NCI-H345 treated with DMSO at 0.1 percent for 48 hours (cell line): ENCODE measurements at regions not wholly inside any gene's neighbourhood (a gene's known extent, or its start where the extent isn't known, plus 50 kb on each side); places are given as distances from the start of the nearest gene placed in this dataset.
"Not testable (repeated sequence)": the region's sequence is repeated elsewhere in the genome, so short reads cannot be mapped to it uniquely, and the experiment has no call there.

Source experiments
- DNase-seq: peaks from one replicate; lab custom pipeline; 2025; ENCODE audit not compliant: unreplicated experiment; lab: John Stamatoyannopoulos, UW

DNA sequence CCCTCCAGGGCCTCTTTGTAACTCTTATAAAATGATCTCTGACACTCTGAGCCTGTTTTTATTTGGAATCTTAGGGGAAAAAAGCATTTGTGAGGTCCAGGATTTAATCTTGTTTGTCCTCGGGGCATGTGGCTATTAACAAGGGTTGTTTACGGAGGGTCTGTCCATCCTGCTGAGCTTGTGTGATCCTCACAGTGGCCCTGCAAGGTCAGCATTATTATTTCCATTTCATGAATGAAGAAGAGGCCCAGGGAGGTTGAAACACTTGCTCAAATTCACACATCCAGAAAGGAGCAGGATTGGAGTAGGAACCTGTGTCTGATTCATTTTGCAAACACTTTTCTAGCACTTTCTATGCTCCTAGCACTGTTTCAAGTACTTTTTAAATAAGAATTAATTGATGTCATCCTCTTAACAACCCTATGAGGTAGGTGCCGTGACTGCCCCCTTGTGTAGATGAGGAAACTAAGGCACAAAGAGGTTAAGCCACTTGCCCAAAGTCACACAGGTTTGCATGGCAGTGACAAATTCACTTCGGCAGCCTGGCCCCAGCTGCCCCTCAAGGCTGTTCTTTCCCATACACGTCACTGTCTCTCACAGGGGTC is 178.9 kb downstream of the MIS18A start:
- peak; percentile 27 for DNase-seq

GRCh38 chr21:32096411-32096810 is 182.4 kb downstream of the MIS18A start:
- peak; percentile 30 for DNase-seq

DNA sequence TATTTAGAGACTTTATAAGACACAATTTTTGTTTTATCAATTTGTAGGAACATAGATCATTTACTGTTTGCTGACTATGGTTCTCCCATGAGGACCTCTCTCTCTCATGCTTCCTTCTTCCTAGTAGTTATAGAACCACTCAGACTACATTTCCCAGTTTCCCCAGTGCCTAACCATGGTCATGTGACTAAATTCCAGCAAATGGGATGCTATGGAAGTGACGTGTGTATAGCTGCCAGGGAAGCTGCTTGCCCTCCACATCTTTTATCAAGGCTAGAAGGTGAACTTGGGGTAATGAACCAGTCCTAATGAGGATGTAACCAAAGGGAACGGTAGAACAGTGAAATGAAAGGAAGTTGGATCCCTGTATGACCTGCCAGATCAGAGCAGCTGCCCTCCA is 184.0 kb downstream of the MIS18A start:
- no peak for DNase-seq

GRCh38 chr21:32093646-32094462 is 185.0 kb downstream of the MIS18A start:
- DNase-seq = no peak

- no peak for DNase-seq
Measured at GRCh38 chr21:32090956-32091355, 187.9 kb downstream of the MIS18A start.

DNA sequence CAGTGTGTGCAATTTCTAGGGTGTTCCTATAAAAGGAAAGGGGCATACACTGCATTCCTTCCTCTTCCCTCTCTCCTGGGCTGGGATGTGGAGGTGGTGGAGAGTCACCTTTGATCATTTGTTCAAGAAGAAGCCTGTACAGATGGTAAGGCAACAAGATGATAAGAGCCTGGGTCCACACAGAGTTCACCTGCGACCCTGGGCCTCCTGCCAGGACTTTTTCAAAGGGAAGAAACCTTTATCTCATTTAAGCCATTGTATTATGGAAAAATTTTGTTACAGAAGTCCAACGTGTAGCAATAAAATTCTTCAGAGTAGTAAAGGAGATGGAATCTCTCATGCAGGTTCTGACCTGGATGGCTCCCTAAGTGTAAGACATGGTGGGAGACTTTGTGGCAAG is 189.1 kb downstream of the MIS18A start:
- no peak for DNase-seq

DNA sequence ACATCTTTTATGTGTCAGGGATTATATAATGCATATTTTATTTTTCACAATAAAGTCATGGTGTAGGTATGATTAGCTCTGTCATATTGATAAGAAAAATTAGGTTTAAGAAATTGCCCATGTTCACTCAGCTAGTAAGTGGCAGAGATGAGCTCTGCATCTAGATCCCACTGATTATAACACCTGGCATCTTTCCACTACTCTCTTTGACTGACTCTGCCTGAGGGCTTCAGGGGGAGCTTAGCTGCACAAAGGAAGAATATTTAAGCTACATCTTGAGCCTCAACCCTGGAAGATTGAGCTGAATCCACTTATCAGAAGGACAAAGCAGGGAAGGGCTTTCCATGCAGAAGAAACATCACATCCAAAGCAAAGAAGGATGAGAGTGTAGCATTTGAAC is 190.4 kb downstream of the MIS18A start:
- peak; percentile 4 for DNase-seq

DNA sequence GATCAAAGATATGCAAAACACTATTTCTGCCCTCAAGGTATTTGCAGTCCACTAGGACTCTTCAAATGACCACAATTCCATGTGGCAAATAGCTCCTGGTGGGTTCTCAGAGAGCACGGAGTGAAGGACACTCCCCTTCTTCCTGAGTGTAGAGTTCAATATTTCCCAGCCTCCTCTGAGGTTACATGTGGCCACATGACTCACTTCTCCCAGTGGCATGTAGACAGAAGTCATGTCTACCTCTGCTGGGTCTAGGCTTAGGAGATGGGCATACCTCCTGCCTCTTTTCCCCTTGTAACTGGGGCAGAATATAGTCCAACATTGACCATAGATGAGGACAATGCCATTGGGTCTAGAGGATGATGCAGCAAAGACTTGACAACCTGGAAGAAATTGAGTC is 191.4 kb downstream of the MIS18A start:
- DNase-seq = no peak

GRCh38 chr21:32083197-32083596 is 195.7 kb downstream of the MIS18A start:
- DNase-seq = peak; percentile 96

DNA sequence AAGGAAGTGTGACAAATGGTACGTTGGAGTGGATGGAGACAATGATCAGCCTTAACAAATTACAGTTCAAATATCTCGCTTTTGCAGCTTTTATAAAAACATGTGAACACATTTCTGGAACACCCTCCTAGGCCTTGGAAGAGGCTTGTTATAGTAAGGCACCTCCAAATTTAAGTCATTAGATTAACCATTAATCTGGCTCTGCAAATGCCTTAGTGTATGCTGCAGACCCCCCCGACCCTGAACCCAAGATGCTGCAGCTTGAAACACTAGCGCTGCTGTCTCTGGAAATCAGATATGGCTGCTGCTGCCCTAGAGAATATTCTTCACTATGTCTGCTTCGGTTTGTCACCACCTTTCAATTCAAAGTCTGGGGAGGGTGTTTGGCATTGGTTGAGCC is 196.4 kb downstream of the MIS18A start:
- DNase-seq = no peak

- DNase-seq = no peak
Measured at GRCh38 chr21:32073593-32073992, 200.8 kb downstream of the HUNK start.

GRCh38 chr21:32073190-32073589 is 200.4 kb downstream of the HUNK start:
- no peak for DNase-seq

DNA sequence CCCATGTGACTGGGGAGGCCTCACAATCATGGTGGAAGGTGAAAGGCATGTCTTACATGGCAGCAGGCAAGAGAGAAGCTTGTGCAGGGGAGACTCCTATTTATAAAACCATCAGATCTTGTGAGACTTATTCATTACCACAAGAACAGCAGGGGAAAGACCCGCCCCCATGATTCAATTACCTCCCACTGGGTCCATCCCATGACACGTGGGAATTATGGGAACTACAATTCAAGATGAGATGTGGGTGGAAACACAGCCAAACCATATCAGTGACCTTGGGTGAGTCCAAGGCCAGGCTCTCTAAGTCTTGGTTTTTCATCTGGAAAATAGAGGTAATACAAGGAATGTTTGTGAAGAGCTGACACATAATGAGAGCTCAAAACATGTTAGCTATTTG is 198.8 kb downstream of the HUNK start:
- DNase-seq = not testable (repeated sequence)

DNA sequence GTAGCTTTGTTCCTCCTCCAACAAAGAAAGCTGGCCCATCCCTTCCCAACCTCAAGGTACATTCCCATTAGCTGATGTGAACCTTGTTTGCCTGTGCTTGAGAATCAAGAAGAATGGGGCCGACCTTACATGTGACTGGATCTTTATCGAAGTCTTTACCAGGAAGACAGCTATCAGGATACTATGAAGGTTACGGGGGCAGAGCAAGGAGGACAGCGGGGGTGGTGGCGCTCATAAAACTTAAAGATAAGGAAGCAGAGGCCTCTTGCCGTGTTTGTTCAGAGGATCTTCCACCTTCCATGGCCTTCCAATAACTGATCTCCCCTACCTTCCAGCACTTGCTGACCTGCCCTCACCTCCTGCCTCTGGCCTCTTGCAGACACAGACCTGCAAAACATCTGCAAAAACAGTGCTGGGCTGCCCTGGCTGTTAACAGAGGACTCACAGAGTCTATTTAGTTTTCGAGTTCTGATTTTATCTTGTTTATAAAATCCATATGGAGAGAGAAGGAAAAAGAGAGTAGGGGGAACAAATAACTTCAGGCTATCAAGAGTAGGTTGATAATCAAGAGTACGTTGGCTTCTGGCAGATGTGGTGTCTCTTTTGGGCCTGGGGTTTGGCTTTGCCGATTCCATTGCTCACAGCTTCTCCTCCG is 198.0 kb downstream of the HUNK start:
- DNase-seq = no peak

DNA sequence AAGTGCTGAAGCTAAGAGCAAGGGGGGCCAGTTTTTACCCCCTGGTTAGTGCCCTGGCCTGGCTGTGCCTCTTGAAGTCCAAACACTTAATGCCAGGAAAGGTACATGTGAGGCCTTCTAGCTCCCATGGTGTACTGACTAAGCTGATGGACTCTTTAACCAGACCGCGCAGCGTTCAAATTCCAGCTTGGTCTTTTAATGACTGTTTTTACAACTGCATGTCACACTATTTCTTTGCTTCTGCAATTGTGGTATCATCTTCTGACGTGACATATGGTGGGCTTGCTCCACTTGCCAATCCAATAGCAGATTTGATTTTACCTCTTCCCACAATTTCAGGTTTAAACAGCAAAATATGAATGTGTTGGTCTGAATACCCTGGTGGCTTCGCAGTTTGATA is 197.3 kb downstream of the HUNK start:
- no peak for DNase-seq

DNA sequence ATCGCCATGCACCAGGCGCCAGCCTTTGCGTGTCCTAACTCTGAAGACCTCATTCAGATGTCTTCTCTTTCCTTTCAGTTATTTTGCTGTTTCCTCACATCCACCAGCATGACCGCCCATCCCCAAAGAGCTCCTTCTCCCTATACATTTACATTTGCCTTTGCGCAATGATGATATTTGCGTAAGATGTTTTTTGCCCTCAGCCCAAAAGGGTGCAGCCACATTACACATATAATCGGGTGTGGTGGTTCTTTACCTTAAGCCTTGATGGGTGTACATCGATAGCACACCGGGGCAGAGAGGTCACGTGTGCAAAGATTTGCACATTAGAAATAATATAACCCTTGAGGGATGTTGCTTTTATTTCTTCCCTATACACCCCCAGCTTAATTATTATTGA is 192.8 kb downstream of the HUNK start:
- no peak for DNase-seq

DNA sequence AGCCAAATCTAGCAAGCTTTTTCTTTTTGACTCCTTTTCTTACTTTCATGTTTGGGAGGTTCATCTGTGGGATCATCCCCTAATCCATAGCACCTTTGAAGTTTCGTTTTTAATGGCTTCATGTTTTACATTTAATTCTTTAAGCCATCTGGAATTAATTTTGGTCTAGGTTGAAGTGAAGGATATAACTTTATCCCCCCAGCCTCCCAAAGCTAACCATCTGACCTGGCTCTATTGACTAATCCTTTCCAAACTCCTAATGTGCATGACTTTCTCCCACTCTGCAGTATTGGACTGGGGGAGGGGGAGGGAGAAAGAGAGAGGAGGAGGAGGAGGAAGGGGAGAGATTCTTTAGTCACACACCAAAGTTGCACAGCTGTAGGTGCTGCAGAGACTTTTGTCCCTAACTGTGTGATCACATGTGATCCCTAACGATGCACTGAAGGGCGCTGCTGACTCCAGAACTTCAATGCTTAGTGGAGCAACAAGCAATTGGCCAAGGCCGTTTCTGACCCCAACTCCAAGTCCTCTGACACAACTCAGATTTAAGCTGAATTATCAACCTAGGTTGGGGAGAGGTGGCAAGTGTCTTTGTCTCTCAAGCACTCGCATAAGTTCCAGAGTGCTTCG is 191.6 kb downstream of the HUNK start:
- DNase-seq = no peak

DNA sequence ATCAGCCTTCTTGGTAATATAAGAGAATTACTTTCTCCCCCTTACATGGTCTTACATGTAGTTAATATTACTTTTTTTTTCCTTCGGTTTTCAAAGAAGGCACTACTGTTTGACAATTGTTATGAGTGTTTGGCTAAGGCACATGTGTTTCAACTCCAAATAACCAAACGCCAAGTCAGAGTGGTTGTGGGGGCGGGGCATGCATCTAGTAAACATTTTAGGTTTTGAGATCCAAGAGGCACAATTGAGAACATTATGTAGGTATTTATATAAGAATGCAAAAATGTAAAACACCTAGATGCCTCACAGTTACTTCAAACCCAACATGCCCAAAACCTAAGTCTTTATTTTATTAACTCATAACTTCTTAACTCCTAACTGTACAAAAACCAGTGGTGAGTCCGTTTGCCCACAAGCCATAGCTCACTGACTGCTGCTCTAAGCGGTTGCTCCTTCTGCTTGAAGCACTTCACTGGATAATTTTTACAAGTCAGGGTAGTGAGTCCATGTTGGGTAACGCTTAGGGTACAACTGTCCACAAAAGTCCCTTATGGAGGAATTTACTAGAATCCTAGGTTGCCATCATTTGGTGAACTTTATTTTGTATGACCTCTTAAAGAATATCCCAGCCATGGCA is 189.9 kb downstream of the HUNK start:
- DNase-seq = no peak

- DNase-seq = no peak
Measured at GRCh38 chr21:32061729-32062128, 188.9 kb downstream of the HUNK start.

- DNase-seq = no peak
Measured at GRCh38 chr21:32056791-32057190, 184.0 kb downstream of the HUNK start.

GRCh38 chr21:32055305-32055704 is 182.5 kb downstream of the HUNK start:
- DNase-seq = no peak
